Heart right ventricle (tissue), 16 donors: ENCODE measurements at regions not wholly inside any gene's neighbourhood (a gene's known extent, or its start where the extent isn't known, plus 50 kb on each side); places are given as distances from the start of the nearest gene placed in this dataset.

Source experiments
- ATAC-seq, 8 donors: fragments of 200-7000 bp; cut with Tn5 transposase; one replicate each; pipeline ENCODE4 v1.9.1; 2020; ENCODE audit warnings: mild to moderate bottlenecking in 8 of 8, moderate library complexity in 8 of 8, moderate number of reproducible peaks in 1 of 8
- DNase-seq, 2 donors: peaks; one replicate each; pipeline ENCODE4 v3.0.0-alpha.2; 2020
- H3K27ac ChIP-seq, 10 donors: fragments of 200-600 bp; sonication (generic) in 2 of 10; one replicate each; pipeline versions ENCODE4 v1.5.0 to v1.8.0; 2020 to 2022; ENCODE audit warnings: mild to moderate bottlenecking in 3 of 10
- H3K27me3 ChIP-seq, 7 donors: fragments of 200-600 bp; one replicate each; pipeline ENCODE4 v1.8.0; 2021 to 2022; ENCODE audit warnings: mild to moderate bottlenecking in 2 of 7
- H3K36me3 ChIP-seq, 9 donors: fragments of 200-600 bp; sonication (generic) in 1 of 9; one replicate each; pipeline versions ENCODE4 v1.5.0 to v1.8.0; 2020 to 2022; ENCODE audit warnings: mild to moderate bottlenecking in 2 of 9
- H3K4me1 ChIP-seq, 9 donors: fragments of 200-600 bp; sonication (generic) in 1 of 9; one replicate each; pipeline versions ENCODE4 v1.5.0 to v1.8.0; 2020 to 2022; ENCODE audit warnings: mild to moderate bottlenecking in 4 of 9
- H3K4me3 ChIP-seq, 10 donors: fragments of 200-600 bp; sonication (generic) in 2 of 10; one replicate each; pipeline versions ENCODE4 v1.5.0 to v1.8.0; 2020 to 2022; ENCODE audit warnings: mild to moderate bottlenecking in 7 of 10, moderate library complexity in 2 of 10
- H3K9me3 ChIP-seq, 11 donors: fragments of 200-600 bp in 10 of 11; sonication (generic) in 2 of 11; one replicate each; pipeline versions ENCODE4 v1.5.0 to v1.8.0; 2013 to 2022; ENCODE audit warnings: mild to moderate bottlenecking in 2 of 11, control low read depth in 1 of 11, moderate library complexity in 1 of 11
- CTCF ChIP-seq, 9 donors: fragments of 200-600 bp; sonication (generic) in 2 of 9; IDR thresholded peaks; one replicate each; pipeline versions ENCODE4 v1.5.0 to v1.8.0; 2021 to 2022; ENCODE audit warnings: antibody characterized with exemption in 9 of 9, mild to moderate bottlenecking in 5 of 9, moderate library complexity in 1 of 9
- WGBS, 2 donors: extraction: QIAGEN DNeasy Blood & Tissue Kit; methylation state at CpG; one replicate each; pipeline ENCODE4 v1.1.7; 2013; ENCODE audit warnings: inconsistent platforms in 1 of 2; 5-methylcytosine and 5-hydroxymethylcytosine counted together
- intact Hi-C, 10 donors: fragments of 100-400 bp; cut with DNase I; formaldehyde crosslinking; loops; one replicate each; pipeline versions ENCODE4 v1.11.1 to v1.14.2; 2022
- donor health status: Arrhythmogenic right ventricular cardiomyopathy.
- donor health status: ischemic (EF 13 %, LVEDD 7.1; RV severe dilation, severe dysfunction).
- donor health status: healthy with polysubstance abuse.
- donor health status: DM: no; HTN: yes; CAD: no.
- donor health status: DM: no; HTN: no; CAD: no.
- donor health status: ischemic (EF 25% LVEDD 6.9; RV normal size, moderate dysfunction).
- donor health status: ischemic (EF 25% LVEDD 5.7; RV mildly dilated, moderate dysfunction).
- donor health status: healthy.
- donor health status: DM: yes; HTN: yes; CAD: no.
- donor health status: Ischemic cardiomyopathy.
- donor health status: ischemic (EF 35%, LVEDD 5.7; RV mildly dilated, moderate dysfunction).
- donor health status: nonischemic (EF 11% LVEDD 7.7; RV severe dilation, severe dysfunction).
- donor health status: DM: yes; HTN: yes; CAD: no.
- donor health status: PGD.
- donor health status: ischemic (EF 29% LVEDD 5.4; RV normal size, mild dysfunction).
- donor health status: nonischemic (EF 23%, LVEDD 6.1; RV moderate dilation, normal function).

GRCh38 chr4:100130964-100131363 is 59.3 kb downstream of the DDIT4L start:
- no peak for TF ChIP-seq CTCF (IDR thresholded peaks at IDR 0.05)
- H3K27me3 ChIP-seq = no peaks in the 10 kb centered on the region
- intact Hi-C loops = no loop called here
- no peaks in the 10 kb centered on the region for H3K36me3 ChIP-seq
- peaks cover 0 to 7% (median 0%) of the 10 kb centered on the region in 9 donors for H3K4me1 ChIP-seq
- ATAC-seq (no peak), DNase-seq (no peak)
- peaks cover 0 to 4% (median 0%) of the 10 kb centered on the region in 11 donors for H3K9me3 ChIP-seq
- H3K4me3 ChIP-seq = no peak overlapping the region
- H3K27ac ChIP-seq = no peak overlapping the region
- WGBS, 2 donors = 51 to 54% methylated on average over 1 of the region's 1 CpG

- Histone ChIP-seq H3K27me3 (no peaks in the 10 kb centered on the region), H3K36me3 (no peaks in the 10 kb centered on the region), H3K4me3 (no peak overlapping the region), H3K9me3 (peaks cover 0 to 8% (median under 1%) of the 10 kb centered on the region in 11 donors), H3K4me1 (peaks cover 0 to 7% (median 0%) of the 10 kb centered on the region in 9 donors), H3K27ac (no peak overlapping the region)
- intact Hi-C loops = no loop called here
- no peak for TF ChIP-seq CTCF (IDR thresholded peaks at IDR 0.05)
- DNase-seq = no peak
- 75 to 77% methylated on average over 4 of the region's 4 CpGs for whole genome bisulfite sequencing, 2 donors
- no peak for ATAC-seq
These were observed 59.8 kb downstream of the DDIT4L start for GRCh38 chr4:100130491-100130890.

GRCh38 chr4:100129774-100130173 is 60.5 kb downstream of the DDIT4L start:
- TF ChIP-seq CTCF (IDR thresholded peaks at IDR 0.05) = no peak
- WGBS, 2 donors = 67 to 82% methylated on average over 4 of the region's 4 CpGs
- intact Hi-C loops = no loop called here
- DNase-seq = no peak
- Histone ChIP-seq H3K4me1 (peaks cover 0 to 7% (median 0%) of the 10 kb centered on the region in 9 donors), H3K9me3 (peaks cover 0 to 15% (median 7%) of the 10 kb centered on the region in 11 donors), H3K4me3 (no peak overlapping the region), H3K27ac (no peak overlapping the region), H3K36me3 (no peaks in the 10 kb centered on the region), H3K27me3 (no peaks in the 10 kb centered on the region)
- ATAC-seq = no peak

- intact Hi-C loops = no loop called here
- TF ChIP-seq CTCF (IDR thresholded peaks at IDR 0.05) = no peak
- Histone ChIP-seq H3K36me3 (no peaks in the 10 kb centered on the region), H3K9me3 (peaks cover 0 to 27% (median 14%) of the 10 kb centered on the region in 11 donors), H3K4me1 (peaks cover 0 to 7% (median 0%) of the 10 kb centered on the region in 9 donors), H3K27ac (no peak overlapping the region), H3K27me3 (no peaks in the 10 kb centered on the region), H3K4me3 (no peak overlapping the region)
- 39 to 54% methylated on average over 2 of the region's 2 CpGs for WGBS, 2 donors
- DNase-seq (no peak), ATAC-seq (no peak)
These were observed 61.9 kb downstream of the DDIT4L start for GRCh38 chr4:100128338-100128737.
